ENCODE measurements at regions not wholly inside any gene's neighbourhood (a gene's known extent, or its start where the extent isn't known, plus 50 kb on each side); places are given as distances from the start of the nearest gene placed in this dataset.

DNA sequence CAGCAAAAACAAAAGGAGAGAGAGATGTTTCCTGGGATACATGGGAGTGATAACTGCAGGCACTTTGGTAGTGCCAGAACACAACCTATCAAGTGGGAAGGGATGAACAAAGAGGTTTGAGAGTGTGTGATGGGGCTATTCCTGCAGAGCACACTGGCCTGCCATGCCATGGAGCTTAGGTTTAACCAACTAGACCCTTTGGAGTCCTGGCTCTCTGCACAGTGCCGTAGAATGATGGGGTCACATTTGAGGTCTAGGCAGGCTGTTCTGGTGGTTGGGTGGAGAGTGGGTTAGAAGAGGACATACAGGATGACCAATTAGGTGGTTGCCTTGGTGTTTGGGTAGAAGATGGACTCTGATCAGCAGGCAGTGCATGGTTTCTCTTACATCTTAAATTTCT is 101.9 kb upstream of the HABP2 start:
- H3K27me3 ChIP-seq: no peaks in the 10 kb centered on the region
- no peak overlapping the region for H3K4me3 ChIP-seq
- intact Hi-C loops (cut with DNase I): loop anchor here in 1 of 2 donors (10.0 kb wide), 1 partner anchor 114 kb away; no protein-coding TSS in a partner anchor
- no peak for DNase-seq
- WGBS, 4 donors: 73 to 89% (median 82%) methylated on average over 1 of the region's 1 CpG
- H3K27ac ChIP-seq: no peak overlapping the region
- no peaks in the 10 kb centered on the region for H3K9me3 ChIP-seq (replicated peaks in 1 of 3)
- no peak for TF ChIP-seq POLR2A (IDR thresholded peaks at IDR 0.05)
- TF ChIP-seq CTCF (IDR thresholded peaks at IDR 0.05): no peak
- H3K4me1 ChIP-seq (replicated peaks in 1 of 2): no peaks in the 10 kb centered on the region
- H3K36me3 ChIP-seq (replicated peaks in 1 of 2): no peaks in the 10 kb centered on the region

GRCh38 chr10:113452146-113452845 is 100.6 kb upstream of the HABP2 start:
- no peaks in the 10 kb centered on the region for H3K27me3 ChIP-seq
- TF ChIP-seq CTCF (IDR thresholded peaks at IDR 0.05): no peak
- no peak for TF ChIP-seq POLR2A (IDR thresholded peaks at IDR 0.05)
- H3K9me3 ChIP-seq (replicated peaks in 1 of 3): no peaks in the 10 kb centered on the region
- no peak overlapping the region for H3K4me3 ChIP-seq
- H3K4me1 ChIP-seq (replicated peaks in 1 of 2): no peaks in the 10 kb centered on the region
- WGBS, 4 donors: 75 to 78% (median 78%) methylated on average over 5 of the region's 5 CpGs
- no peaks in the 10 kb centered on the region for H3K36me3 ChIP-seq (replicated peaks in 1 of 2)
- DNase-seq: no peak
- intact Hi-C loops (cut with DNase I): loop anchor here in 1 of 2 donors (10.0 kb wide), 1 partner anchor 113 kb away; no protein-coding TSS in a partner anchor
- no peak overlapping the region for H3K27ac ChIP-seq

GRCh38 chr10:113453351-113453750 is 99.5 kb upstream of the HABP2 start:
- H3K9me3 ChIP-seq (replicated peaks in 1 of 3): no peaks in the 10 kb centered on the region

More at GRCh38 chr10:113453351-113453750, 99.5 kb upstream of the HABP2 start:
- DNase-seq: no peak
- no peaks in the 10 kb centered on the region for H3K27me3 ChIP-seq
- no peak for TF ChIP-seq CTCF (IDR thresholded peaks at IDR 0.05)
- intact Hi-C loops (cut with DNase I): loop anchor here in 1 of 2 donors (10.0 kb wide), 1 partner anchor 111 kb away; no protein-coding TSS in a partner anchor
- WGBS, 4 donors: 83 to 90% (median 84%) methylated on average over 6 of the region's 6 CpGs
- H3K27ac ChIP-seq: no peak overlapping the region
- H3K4me3 ChIP-seq: no peak overlapping the region
- H3K36me3 ChIP-seq (replicated peaks in 1 of 2): no peaks in the 10 kb centered on the region
- no peaks in the 10 kb centered on the region for H3K4me1 ChIP-seq (replicated peaks in 1 of 2)
